HL-60/S4 treated with retinoic acid at 250 ng/mL for 4 days and 3 days (cell line): ENCODE measurements at regions not wholly inside any gene's neighbourhood (a gene's known extent, or its start where the extent isn't known, plus 50 kb on each side); places are given as distances from the start of the nearest gene placed in this dataset.

Experiments used
- in situ Hi-C: fragments of 300-500 bp; cut with MboI; formaldehyde crosslinking; loops from 2 replicates; pipeline ENCODE4 v1.7.0; 2022; ENCODE audit warnings: low sequenced_read_pairs

DNA sequence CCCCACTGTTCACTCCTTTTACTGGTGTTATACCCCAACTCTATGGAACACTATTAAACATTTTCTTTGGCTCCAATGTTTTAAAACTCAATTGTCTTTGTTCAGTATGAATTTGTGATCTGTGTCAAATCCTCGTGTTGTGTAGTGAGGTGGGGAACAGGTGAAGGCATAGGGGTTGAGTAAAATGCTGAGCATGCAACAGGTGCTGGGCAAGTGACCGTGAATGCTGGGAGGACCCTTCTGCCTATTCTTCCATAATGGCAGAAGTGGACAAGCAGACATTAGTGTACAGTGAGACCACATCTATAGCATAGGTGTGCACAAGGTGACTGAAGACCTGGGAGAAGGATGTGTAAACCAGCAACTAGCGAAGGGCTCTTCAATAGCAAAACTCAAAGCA lies 1188.0 kb downstream of the UQCRFS1 start:
- in situ Hi-C loops, result no loop called here

DNA sequence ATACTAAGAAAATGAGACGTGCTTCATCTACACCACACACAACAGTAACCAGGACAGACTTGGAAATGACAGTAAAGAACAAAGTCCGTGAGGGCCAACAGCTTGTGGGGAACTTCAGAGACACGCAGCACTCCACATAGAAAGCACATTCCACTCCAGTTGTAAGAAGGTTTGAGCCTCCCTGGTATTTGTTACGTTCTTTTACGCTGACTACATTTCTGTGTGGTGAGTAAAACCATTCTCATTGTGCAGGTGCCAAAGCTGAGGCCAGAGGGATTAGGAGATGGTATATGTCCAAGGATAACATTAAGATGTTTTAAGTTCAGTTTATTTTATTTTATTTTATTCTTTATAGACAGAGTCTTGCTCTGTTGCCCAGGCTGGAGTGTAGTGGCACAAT lies 1189.9 kb downstream of the UQCRFS1 start:
- in situ Hi-C loops, result no loop called here

DNA sequence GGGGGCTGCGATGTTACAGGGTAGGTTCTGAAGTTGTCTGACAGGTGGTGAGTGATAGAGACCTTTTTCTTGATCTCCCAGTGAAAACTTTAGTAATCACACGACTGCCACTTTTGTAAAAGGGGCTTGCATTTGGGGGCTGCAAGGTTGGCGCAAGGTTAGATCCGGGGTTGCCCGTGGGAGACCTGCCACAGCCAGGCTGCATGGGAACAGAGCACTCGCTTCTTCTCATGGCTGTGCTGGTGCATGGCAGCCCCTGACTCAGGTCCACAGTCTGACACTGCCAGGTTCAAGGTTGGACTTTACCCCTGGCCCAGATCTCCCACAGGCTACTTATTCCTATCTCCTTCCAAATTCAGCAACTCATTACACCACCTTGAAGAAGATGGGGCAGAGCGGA lies 1190.4 kb downstream of the UQCRFS1 start:
- in situ Hi-C loops, result no loop called here

DNA sequence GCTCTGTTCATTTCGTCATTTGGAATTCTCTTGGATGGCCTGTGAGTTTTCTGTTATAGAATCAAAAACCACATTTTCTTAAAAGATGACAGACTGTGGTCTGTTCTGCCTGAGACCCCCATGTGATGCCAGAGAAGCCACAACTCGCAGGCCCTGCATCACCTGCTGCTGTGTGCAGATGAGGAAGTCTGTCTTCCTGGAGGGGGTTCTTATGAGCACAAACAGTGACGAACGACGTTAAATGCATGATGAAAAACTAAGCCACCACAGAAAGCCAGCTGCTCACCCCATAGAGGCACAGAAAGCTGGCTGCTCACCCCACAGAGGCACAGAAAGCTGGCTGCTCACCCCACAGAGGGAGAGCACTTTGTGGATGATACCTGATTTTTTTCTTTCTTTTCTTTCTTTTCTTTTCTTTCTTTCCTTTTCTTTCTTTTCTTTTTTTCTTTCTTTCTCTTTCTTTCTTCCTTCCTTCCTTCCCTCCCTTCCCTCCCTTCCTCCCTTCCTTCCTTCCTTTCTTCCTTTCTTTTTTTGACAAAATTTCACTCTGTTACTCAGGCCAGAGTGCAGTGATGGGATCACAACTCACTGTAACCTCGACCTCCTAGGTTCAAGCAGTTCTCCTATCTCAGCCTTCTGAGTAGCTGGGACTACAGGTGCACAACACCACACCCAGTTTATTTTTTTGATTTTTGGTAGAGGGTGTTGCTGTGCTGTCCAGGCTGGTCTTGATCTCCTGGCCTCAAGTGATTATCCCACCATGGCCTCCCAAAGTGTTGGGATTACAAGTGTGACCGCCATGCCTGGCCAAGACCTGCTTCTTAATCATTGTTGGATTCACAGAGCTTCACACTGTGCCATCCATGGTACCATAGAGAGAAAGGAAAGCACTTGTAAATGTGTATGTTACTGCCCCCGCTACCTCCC lies 1191.4 kb downstream of the UQCRFS1 start:
- in situ Hi-C loops, result no loop called here

DNA sequence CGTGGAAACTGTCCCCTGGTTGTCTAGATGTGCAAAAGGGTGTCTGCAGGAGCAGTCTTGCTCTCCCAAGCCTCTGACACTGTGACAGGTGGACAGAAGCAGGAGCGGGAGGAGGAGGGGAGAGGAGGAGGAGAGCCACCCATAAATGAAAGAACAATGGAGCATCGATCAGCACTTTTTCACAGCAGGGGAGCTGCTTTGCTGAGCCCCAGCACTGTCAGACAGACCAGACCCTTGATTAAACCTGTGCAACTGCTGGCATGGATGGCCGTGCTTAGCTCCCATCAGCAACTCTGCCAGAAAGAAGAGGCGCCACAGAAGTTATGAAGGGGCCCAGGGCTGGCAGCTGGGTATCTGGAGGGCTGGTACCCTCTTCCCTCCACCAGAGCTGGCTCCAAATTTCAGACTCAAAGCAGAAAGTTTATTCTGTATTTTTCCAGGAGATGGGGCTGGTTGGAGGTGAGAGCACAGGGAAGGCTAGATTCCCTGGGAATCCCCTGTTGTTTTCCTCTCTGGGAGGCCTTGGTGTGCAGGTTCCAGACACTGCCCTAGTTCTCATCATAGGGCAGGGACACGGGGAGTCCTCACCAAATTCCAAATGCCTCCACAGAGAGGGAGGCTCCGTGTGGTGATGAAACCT lies 1192.2 kb downstream of the UQCRFS1 start:
- in situ Hi-C loops, result no loop called here

DNA sequence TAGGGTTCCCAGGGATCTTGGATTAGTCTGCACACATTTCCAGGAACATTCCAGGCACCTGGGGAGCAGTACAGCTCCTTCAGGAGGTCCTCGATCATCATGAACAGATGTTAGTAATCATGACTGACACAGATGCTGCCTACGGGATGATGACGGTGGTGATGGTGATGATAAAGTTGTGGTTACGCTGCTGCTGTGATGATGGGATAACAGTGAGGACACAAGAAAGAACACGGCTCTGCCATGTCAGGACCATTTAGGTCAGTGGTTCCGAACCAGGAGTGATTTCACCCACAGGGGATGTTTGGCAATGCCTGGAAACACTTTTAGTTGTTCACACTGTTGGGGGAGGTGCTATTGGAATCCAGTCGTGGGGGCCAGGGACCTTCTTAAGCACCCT lies 1193.0 kb downstream of the UQCRFS1 start:
- in situ Hi-C loops, result no loop called here

DNA sequence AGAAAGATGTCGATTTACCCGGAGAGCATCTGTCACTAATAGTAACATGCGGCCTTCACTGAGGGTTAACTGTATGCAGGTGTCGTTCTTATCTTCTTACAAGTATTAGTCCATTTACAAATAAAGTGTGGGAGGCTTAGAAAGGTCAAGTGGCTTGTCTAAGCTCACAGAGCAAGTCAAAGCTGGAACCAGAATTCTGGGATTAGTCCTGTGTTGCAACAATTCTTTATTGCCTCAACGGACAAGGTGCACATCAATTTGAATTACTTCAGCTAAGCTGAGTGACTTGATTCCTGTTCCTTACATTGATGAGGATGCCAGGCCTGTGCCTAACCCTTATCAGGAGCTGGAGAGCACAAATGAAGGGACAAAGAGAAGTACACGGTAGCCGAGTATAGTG lies 1193.6 kb downstream of the UQCRFS1 start:
- in situ Hi-C loops, result no loop called here

DNA sequence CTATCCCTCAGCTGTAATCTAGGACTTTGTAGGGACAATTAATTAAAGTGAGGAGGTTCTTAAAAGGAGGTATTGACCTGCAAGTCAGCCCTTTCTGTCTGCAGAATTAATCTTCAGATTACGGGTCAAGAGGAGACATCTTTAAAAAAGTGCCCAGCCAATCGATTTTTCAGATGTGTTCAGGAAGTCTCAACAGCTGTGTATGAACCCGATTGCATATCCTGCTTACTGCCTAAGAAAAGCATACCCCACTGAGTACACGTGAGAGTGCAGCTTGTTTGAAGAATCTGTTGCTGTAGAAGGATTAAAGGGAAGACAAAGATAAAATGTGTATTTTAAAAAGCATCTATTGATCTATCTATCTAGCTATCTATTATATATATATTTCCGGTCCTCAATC lies 1194.5 kb downstream of the UQCRFS1 start:
- in situ Hi-C loops, result no loop called here

DNA sequence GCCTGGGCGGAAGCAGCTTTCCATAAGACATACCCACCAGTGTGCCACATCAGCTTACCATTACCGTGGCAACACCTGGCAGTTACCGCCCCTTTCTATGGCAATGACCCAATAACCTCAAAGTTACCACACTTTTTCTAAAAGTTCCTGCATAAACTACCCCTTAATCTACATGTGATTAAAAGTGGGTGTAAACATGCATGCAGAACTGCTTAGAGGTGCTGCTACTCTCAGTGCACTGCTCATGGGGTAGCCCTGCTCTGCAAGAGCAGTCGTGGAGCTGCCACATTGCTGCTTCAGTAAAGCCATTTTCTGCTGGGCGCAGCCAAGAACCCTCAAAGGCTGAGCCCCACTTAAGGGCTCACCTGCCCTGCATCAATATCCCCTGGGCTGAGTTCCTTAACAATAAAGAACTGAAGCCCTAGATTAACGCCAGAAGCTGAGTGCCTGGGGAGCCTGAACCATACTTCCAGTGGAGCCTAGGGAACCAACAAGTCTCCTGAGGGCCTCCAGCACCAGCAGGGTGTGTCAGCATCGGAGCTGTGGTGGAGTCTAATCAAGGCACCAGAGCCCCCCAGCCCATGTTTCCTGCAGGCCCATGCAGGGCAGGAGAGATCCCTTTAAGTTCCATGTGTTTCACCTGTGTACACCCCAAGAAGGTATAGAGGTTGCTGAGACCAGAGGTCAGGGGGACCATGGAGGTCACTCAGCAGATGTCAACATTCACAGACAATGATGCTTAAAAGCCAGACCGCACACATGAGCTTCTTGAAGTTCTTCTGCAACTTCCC lies 1198.1 kb downstream of the UQCRFS1 start:
- in situ Hi-C loops, result no loop called here

DNA sequence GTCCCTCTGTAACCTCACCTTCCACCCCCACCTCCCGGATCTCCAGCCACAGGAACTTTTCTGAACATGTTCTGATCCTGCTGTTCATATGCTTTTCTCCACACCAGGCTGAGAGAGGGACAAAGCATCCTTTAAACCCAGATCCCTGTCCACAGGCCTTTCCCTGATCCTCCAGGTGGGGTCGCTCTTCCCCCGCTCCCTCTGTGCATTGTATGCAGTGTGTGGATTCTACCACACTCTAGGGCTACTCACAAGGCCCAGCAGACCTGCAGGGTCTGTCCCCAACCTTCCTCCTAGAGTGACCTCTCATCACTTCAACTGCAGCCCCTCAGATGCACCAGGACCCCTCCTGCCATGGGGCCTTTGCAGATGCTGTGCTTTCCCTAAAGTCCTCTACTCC lies 1200.6 kb downstream of the UQCRFS1 start:
- in situ Hi-C loops, result no loop called here

DNA sequence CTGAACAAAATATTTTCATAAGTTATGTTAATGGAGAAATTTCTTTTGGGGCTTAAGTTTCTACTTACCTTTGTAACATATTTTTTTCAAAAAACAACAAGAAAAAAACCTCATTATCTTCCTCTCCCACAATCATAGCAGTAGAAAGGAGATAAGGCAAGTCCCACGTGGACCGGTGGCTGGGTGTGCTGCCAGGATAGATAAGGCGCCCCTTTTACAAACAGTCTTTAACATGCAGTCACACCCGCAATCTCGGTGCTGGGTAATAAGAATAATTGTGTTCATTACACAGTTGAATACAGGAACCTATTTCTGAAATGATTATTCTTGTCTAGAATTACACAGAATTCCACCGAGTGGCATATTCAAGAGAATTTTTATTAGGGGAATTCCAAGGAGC lies 1202.3 kb downstream of the UQCRFS1 start:
- in situ Hi-C loops, result no loop called here

DNA sequence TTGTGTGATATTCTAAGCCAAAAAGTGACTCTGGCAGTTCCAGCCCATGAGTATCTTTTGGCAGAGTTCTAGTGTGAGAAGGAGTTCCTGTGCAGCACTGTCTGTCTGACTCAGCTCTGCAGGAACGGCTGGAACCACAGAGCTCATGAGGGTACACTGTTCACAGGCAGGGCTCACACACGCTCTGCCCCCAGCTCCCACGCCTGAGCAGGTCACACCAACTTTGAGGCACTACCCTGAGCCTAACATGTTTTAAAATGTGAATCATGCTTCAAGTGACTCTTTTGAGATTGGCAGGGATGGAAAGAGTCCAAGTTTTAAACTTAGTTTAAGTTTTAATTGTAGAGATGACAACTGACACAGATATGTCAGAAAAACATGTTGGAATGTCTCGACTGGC lies 1203.3 kb downstream of the UQCRFS1 start:
- in situ Hi-C loops, result no loop called here

DNA sequence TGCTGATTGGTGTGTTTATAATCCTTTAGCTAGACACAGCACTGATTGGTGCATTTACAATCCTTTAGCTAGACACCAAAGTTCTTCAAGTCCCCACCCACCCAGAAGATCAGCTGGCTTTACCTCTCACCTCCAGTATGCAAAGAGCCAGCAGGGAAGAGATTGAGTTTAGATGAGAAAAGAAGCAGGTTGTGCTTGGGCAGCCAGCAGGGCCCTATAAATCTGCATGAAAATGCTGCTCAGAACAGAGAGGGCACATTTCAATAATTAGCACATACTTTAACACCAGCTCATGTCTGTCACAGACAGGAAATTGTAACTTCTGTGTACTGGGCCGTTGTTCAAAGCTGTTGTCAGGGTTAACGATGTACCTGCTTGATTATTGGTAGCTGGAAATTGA lies 1204.3 kb downstream of the UQCRFS1 start:
- in situ Hi-C loops, result no loop called here

DNA sequence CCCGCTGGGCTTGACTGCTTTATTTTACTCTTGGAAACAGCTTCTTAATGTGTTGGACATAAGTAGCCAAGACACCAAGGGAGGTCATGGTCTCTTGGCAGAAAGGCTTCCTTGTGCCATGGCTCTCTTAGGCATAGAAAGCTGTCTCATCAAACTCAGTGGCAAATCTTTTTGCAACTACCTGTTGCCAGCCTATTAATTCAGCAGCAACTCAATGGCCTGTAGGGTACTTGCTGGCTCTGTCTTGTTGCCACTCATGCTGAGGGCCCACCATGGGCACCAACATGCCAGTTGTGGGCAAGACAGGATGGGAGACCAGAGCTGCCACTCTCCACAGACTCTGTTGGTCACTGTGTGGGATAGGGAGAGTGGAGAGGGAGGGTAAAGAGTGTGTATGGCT lies 1209.4 kb downstream of the UQCRFS1 start:
- in situ Hi-C loops, result no loop called here

DNA sequence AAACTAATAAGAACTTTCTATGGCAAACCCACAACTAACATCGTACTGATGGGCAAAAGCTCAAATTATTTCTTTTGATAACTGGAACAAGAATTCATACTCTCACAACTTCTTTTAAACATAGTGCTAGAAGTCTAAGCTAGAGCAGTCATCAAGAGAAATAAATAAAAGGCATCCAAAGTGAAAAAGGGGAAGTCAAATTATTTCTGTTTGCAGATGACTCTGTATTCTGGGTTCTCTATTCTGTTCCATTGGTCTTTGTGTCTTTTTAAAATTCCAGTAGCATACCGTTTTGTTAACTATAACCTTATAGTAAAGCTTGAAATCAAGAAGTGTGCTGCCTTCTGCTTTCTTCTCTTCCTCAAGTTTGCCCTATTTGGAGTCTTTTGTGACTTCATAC lies 1215.9 kb downstream of the UQCRFS1 start:
- in situ Hi-C loops, result no loop called here

DNA sequence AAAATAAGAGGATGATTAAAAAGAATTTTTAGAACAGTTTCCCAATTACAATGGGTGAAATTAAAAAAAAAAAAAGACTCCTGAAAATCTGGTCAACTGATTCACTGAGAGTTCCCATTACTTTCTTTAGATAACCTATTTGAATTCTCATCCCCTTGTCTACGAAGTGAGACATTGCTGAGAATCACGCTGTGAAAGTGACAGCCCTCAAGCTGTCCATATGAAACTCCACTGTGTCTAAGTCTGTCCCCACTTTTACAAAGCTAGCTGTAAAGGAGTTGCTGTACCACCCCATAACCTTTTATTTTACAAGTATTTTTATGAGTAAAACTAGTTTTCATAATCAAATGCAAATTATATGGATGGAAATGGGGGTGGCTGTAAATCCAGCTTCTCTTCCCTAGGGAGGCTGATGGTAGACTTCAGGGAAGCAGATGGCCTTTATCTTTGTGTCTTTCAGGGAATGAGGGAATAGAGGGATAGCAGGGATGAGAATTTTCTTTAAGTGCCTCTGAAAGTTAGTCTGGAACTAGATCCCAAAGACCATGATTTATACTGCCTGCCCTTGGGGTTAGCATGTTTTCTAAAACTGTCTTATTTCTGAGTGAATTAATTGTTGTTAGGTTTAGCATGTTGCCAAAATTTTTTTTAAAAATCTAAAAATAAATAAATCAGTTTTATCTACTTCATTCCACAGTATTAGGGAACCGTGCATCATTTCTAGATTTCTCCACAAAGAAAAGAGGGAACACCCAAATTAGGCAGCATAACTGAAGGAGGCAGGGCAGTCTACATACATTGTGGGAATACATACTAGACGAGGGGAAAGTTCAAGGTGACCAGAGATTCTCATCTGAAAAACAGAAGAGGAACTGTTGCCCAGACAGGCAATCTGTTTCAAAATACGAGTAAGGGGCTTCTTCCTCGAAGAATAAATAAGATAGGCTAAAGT lies 1219.1 kb downstream of the UQCRFS1 start:
- in situ Hi-C loops, result no loop called here

DNA sequence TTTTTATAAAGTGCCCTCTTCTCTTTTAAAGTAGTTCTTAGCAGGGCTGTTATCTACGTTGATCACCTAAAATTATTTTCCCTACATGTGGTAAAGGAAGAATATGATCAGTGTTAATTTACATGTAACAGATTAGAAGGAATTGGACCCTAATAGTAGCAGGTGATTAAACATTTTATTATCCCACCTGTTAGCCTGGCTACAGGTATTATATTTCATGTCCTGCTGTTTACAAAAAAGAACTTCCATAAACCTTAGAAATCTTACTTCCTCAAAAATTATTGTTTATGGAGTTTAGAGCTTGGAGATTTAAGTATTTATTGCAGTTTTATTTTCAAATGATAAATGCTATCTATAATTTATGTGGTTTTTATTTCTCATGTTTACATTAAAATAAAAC lies 1226.7 kb downstream of the UQCRFS1 start:
- in situ Hi-C loops, result no loop called here

DNA sequence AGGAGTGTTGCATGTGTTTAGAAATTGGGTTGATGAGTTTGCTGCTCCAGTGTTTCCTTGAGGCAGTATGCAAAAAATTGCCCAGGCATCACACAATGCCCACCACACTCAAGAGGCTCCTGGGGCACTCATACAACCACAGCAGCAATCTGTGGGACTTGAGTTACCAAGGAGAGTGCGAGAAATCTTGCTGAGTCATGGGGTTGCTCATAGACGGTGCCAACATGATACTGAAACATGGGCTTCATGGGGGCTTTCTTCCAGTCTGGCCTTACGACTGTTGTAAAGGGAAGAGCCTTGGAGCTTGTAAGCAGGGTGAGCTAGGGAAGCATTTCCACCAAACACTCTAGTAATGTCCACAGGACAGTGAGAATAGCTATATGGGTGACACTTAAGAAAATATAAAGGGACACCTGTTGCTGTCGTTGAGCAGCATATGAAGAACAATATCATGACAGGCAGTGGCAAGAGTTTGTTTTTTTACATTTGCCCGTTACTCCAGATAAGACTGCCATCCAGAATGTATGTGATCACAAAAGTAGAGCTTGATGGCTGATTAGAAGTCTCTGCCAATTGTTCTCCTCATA lies 1237.4 kb downstream of the UQCRFS1 start:
- in situ Hi-C loops, result no loop called here

DNA sequence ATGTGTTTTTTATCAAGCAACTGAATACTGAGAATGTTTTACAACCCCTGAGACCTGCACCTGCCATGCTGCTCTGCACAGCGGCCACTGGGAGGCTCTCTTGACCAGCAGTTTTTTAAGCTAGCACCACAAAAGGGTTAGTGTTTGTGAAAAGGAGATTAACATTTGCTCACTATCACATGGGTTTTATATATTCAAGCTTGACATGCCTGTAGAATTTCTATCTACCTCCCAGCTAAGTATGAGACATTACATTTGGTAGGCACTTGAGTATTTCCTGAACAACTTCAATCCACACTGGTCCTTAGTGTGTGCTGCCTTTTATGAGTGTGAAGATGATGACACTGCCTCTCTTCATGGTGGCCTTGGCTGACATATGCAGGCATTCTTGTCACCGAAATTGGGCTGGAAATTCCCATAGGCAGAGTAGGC lies 1238.9 kb downstream of the UQCRFS1 start:
- in situ Hi-C loops, result no loop called here
